HUES6 (cell line): ENCODE measurements at regions not wholly inside any gene's neighbourhood (a gene's known extent, or its start where the extent isn't known, plus 50 kb on each side); places are given as distances from the start of the nearest gene placed in this dataset.

Experiments used
- H3K27ac ChIP-seq: 2 replicates; pipeline ENCODE4 v1.7.0; 2013; ENCODE audit warnings: low read depth, mild to moderate bottlenecking, low read length, inconsistent platforms
- H3K27me3 ChIP-seq: 2 replicates; pipeline ENCODE4 v1.6.1; 2013; ENCODE audit warnings: low read length; ENCODE audit not compliant: control insufficient read depth, insufficient read depth
- H3K36me3 ChIP-seq: 2 replicates; pipeline ENCODE4 v1.6.1; 2013; ENCODE audit warnings: low read length; ENCODE audit not compliant: control insufficient read depth, insufficient read depth
- H3K4me1 ChIP-seq: 2 replicates; pipeline ENCODE4 v1.6.1; 2013; ENCODE audit warnings: low read length; ENCODE audit not compliant: control insufficient read depth, insufficient read depth
- H3K4me3 ChIP-seq: 2 replicates; pipeline ENCODE4 v1.5.1; 2013; ENCODE audit warnings: low read depth, low read length
- H3K9ac ChIP-seq: one replicate; pipeline ENCODE4 v1.6.1; 2013; ENCODE audit warnings: mild to moderate bottlenecking, low read length
- H3K9me3 ChIP-seq: 2 replicates; pipeline ENCODE4 v1.6.1; 2013; ENCODE audit warnings: low read depth, low read length; ENCODE audit not compliant: control insufficient read depth, insufficient read depth

- Histone ChIP-seq H3K27ac (no peak overlapping the region), H3K9ac (no peak overlapping the region), H3K9me3 (no peaks in the 10 kb centered on the region), H3K27me3 (no peaks in the 10 kb centered on the region), H3K36me3 (no peaks in the 10 kb centered on the region), H3K4me3 (no peak overlapping the region), H3K4me1 (no peaks in the 10 kb centered on the region)
These were observed 57.3 kb upstream of the SMARCA2 start for GRCh38 chr9:1957856-1958255.

GRCh38 chr9:1959371-1959770 is 55.8 kb upstream of the SMARCA2 start:
- Histone ChIP-seq H3K27me3 (no peaks in the 10 kb centered on the region), H3K4me1 (no peaks in the 10 kb centered on the region)

GRCh38 chr9:1960342-1961042 is 54.7 kb upstream of the SMARCA2 start:
- Histone ChIP-seq H3K4me3 (no peak overlapping the region), H3K27ac (no peak overlapping the region), H3K9me3 (no peaks in the 10 kb centered on the region), H3K27me3 (no peaks in the 10 kb centered on the region), H3K4me1 (no peaks in the 10 kb centered on the region), H3K9ac (no peak overlapping the region), H3K36me3 (no peaks in the 10 kb centered on the region)

More at GRCh38 chr9:1959371-1959770, 55.8 kb upstream of the SMARCA2 start:
- H3K9ac ChIP-seq = no peak overlapping the region
- no peaks in the 10 kb centered on the region for H3K9me3 ChIP-seq
- no peak overlapping the region for H3K4me3 ChIP-seq
- H3K36me3 ChIP-seq = no peaks in the 10 kb centered on the region
- no peak overlapping the region for H3K27ac ChIP-seq

- H3K4me1 ChIP-seq = no peaks in the 10 kb centered on the region
- no peaks in the 10 kb centered on the region for H3K9me3 ChIP-seq
- no peaks in the 10 kb centered on the region for H3K27me3 ChIP-seq
- no peak overlapping the region for H3K4me3 ChIP-seq
- no peaks in the 10 kb centered on the region for H3K36me3 ChIP-seq
- H3K27ac ChIP-seq = no peak overlapping the region
- H3K9ac ChIP-seq = no peak overlapping the region
These were observed 53.0 kb upstream of the SMARCA2 start for GRCh38 chr9:1962122-1962521.

GRCh38 chr9:1962588-1963106 is 52.5 kb upstream of the SMARCA2 start:
- Histone ChIP-seq H3K4me3 (no peak overlapping the region), H3K27ac (no peak overlapping the region), H3K27me3 (no peaks in the 10 kb centered on the region), H3K9me3 (no peaks in the 10 kb centered on the region), H3K9ac (no peak overlapping the region), H3K4me1 (no peaks in the 10 kb centered on the region), H3K36me3 (no peaks in the 10 kb centered on the region)

GRCh38 chr9:1964093-1964492 is 51.1 kb upstream of the SMARCA2 start:
- Histone ChIP-seq H3K9ac (no peak overlapping the region), H3K27ac (no peak overlapping the region), H3K9me3 (no peaks in the 10 kb centered on the region), H3K27me3 (no peaks in the 10 kb centered on the region), H3K4me3 (no peak overlapping the region), H3K4me1 (no peaks in the 10 kb centered on the region), H3K36me3 (no peaks in the 10 kb centered on the region)
